IPS-NIHi11 (cell line): ENCODE measurements at regions not wholly inside any gene's neighbourhood (a gene's known extent, or its start where the extent isn't known, plus 50 kb on each side); places are given as distances from the start of the nearest gene placed in this dataset.
"Not testable (repeated sequence)": the region's sequence is repeated elsewhere in the genome, so short reads cannot be mapped to it uniquely, and the experiment has no call there.

ENCODE experiments used
- DNase-seq: peaks from one replicate; pipeline ENCODE4 v3.0.0; 2012; ENCODE audit warnings: mixed read lengths, low spot score

GRCh38 chr1:81540216-81540615 lies 260.5 kb upstream of the ADGRL2 start:
- no peak for DNase-seq

DNA sequence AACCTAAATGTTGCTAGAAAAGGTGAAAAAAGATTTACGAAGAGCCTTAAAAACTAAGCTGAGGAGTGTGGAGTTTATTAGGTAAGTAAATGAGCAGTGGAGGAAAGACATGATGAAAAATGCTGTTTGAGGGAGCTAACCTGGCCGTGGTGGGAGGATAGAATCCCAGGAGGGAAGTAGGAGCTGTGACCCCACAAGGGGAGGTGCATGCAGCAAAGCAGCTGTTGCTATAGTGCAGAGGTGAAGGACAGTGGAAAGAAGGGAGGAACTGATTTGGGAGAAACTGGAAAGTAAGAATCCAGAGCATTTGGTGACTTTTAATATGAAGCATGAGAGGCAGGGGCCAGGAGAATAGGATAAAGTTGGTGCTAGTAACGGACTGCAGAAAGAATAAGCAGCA lies 271.7 kb upstream of the ADGRL2 start:
- no peak for DNase-seq

- no peak for DNase-seq
These were observed 275.6 kb upstream of the ADGRL2 start for GRCh38 chr1:81525085-81525484.

- no peak for DNase-seq
These were observed 280.7 kb upstream of the ADGRL2 start for GRCh38 chr1:81519987-81520386.

- DNase-seq = no peak
These were observed 282.7 kb upstream of the ADGRL2 start for GRCh38 chr1:81517987-81518386.

GRCh38 chr1:81513796-81514354 lies 286.9 kb upstream of the ADGRL2 start:
- no peak for DNase-seq

DNA sequence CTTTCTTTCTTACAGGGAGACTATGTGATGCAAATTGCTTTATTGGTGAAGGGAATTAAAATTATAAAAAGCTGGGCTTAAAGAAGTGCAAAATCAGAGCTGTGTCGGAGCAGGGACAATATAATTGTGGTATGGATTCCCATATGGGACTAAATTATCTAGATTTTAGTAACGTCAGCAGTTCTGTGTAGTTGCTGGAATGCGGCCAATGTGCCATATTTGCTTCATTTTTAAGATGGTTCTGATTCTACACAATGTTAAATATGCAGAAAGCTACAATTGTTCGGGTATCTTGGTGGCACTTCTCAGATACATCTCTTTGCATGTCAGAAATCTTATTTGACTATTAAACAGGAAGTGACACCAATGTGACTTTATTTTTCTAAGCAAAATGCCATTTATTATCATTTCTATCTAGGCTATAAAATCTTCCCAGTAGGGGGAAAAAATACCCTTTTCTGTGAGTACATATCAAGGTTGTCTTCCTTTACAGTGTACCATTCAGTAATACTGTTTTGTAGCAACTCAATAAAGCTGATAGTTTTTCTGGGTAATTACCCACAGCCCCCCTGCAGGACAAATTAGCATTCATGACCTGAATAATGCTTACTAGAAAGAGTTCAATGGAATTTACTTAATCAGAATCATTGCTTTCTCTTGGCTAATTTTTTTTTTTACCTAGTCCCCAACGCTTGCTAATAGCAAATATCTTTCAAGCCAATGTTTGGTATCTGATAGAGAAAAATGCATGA lies 288.3 kb upstream of the ADGRL2 start:
- no peak for DNase-seq

DNA sequence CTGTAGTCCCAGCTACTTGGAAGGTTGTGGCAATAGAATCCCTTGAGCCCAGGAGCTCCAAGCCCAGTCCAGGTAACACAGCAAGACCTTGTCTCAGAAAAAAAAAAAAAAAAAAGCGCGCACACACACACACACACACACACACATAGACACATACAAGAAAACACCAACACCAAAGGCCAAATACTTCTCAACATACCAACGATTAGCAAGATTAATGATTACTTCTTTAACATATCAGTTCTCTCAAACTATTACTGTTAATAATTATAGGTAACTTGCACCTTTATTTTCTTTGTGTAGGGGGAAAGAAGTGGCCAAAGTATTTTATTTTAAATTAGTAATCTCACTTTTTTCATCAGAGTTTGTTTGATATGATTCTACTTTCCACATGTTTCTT lies 289.5 kb upstream of the ADGRL2 start:
- no peak for DNase-seq

DNA sequence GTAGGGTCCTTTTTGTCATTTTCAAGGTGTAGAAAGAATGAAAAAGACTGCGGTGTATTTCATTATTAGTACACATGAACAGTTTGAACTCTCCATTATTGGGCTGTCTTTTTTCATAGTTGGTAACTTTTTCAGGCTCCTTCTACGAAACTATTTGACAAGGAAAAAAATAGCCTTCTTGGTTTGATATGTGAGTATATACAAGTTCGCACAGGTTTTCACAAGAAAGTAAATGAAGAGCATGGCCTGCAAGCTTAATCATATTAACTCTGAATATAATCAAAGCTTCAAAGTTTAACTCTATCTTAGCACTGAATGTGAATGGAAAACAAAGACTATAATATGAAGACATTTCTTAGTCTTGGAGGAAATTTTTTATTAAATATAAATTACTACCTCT lies 290.0 kb upstream of the ADGRL2 start:
- DNase-seq = no peak

- peak; percentile 25 for DNase-seq
These were observed 291.1 kb upstream of the ADGRL2 start for GRCh38 chr1:81509594-81509993.

DNA sequence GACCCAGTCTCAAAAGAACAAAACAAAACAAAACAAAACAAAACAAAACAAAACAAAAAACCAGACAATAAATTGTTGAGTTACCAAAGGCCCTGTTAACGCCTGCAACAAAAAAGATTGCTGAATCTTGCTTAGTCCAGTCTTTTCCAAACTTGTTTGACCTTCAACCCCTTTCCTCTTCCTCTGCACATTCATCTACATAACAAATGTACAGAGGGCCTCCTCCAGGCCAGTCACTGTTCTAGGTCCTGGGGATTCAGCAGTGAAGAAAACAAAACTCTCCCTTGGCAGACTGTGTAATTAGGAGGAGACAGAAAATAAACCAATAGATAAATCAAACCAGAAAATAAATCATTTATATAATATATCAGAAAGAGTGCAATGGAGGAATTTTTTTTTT lies 294.0 kb upstream of the ADGRL2 start:
- DNase-seq = no peak

DNA sequence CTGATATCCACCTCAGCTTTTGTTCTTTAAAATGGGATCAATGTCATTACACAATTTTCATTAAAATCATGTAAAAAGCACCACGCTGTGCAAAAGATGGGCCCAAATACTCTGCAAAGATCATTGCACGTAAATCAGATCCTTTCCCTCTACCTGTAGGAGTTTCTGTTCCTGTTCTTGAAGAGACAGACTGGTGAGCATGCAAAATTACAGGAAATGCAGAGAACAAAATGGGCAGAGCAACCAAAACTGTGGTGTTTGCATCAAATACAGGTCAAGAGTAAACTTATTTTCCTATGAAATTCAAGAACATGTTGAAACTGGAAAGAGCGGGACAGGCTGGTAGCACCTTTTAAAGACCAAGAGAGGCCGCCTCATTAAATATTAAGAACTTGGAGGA lies 294.9 kb upstream of the ADGRL2 start:
- no peak for DNase-seq

DNA sequence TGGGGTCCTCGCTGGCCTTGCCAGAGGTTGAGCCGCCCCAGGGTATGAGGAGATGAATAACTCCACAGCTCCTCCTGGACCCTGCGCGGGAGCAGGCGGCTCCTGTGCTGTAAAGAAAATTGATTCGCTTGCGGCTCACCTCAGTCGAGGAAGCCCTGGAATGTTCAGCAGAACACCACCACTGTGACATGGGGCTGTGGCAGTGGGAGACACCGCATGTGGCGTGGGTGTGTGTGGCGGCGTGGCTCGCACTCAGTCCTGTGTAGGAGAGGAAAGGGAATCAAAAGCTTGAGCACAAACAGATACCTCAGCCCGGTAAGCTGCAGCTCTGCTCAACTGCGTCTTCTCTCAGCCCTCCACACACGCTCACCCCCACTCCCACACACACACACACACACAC lies 295.9 kb upstream of the ADGRL2 start:
- DNase-seq = not testable (repeated sequence)

- DNase-seq = not testable (repeated sequence)
These were observed 298.0 kb upstream of the ADGRL2 start for GRCh38 chr1:81502705-81503104.

GRCh38 chr1:81501485-81501884 lies 299.2 kb upstream of the ADGRL2 start:
- not testable (repeated sequence) for DNase-seq

DNA sequence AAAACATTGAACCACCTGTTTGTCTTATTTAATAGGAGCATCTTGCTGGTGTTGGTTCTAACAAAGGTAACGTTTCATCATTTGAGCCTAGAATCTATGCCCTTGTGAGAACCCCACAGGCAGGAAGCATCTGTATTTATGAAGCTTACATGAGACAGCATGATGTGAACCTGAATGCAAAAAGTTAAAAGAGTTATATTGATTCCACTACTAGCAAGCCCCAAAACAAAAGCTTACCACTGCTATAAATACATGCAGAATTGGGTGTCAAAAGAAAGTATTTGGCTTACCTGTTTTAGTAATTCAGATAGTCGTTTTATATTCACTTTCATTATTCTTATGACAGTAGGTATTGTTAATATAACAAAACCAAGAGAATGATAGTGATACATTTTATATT lies 301.2 kb upstream of the ADGRL2 start:
- no peak for DNase-seq

GRCh38 chr1:81498471-81499462 lies 302.0 kb upstream of the ADGRL2 start:
- no peak for DNase-seq

GRCh38 chr1:81496349-81496748 lies 304.4 kb upstream of the ADGRL2 start:
- DNase-seq = no peak

GRCh38 chr1:81493102-81493869 lies 307.4 kb upstream of the ADGRL2 start:
- no peak for DNase-seq

- no peak for DNase-seq
These were observed 308.1 kb upstream of the ADGRL2 start for GRCh38 chr1:81492628-81493027.

DNA sequence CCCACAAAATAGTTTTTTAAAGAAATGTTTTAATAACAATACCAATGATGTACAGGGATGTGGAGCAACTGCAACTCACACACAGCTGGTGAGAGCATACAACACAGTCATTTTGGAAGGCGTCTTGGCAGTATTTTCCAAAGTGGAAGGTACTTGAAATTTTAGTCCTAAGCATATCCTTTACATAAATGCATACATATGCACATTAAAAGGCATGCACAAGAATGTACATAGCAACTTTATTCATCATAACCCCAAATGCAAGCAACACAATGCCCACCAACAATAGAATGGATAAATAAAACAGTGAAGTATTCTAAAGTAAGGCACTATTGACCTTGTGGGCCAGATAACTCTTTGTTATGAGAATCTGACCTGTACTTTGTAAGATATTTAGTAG lies 310.1 kb upstream of the ADGRL2 start:
- no peak for DNase-seq

DNA sequence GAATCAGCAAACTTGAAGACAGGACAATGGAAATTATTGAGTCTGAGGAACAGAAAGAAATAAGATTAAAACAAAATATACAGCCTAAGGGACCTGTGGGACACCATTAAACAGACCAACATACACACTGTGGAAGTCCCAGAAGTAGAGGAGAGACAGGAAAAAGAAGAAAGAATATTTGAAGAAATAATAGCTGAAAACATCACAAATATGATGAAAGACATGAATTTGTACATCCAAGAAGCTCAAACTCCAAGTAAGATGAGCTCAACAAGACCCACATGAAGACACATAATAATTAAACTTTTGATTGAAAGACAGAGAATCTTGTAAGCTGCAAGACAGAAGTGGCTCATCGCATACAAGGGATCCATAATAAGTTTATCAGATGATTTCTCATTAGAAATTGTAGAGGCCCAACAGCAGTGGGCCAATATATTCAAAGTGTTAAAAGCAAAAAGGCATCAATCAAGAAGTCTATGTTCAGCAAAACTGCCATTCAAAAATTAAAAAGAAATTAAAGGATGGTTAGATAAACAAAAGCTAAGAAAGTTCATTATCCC lies 311.3 kb upstream of the ADGRL2 start:
- no peak for DNase-seq
